ENCODE measurements at regions not wholly inside any gene's neighbourhood (a gene's known extent, or its start where the extent isn't known, plus 50 kb on each side); places are given as distances from the start of the nearest gene placed in this dataset.

DNA sequence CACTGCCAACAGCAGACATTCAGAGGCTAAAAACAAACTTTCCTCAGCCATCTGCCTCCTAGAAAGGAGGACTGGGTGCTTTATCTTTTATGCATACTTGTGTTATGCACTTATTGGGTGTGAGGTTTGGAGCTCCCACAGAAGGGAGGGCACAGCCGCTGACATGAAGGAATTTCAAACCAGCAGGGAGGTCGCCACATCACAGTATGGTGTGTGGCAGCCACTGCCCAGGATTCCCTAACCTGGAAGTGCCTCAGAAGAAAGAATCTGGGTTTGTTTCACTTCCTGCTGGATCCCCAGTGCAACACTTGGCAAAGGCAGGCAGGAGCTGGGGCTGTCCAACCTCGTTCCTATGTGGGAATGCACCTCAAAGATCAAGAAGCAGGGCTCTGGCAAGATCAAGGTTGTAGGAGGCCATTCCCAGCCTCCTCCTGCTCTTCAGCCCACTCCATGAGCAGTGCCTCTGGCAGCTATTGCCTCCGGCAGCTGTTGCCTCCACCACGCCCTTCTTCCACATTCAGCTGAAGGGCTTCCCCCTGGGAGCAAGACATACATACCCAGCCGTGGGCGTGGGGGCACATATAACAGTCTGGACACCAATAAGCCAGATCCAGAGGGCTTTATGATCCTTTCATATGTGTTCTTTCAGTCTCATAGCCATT lies 109.0 kb upstream of the MAMLD1 start:
- TF ChIP-seq CTCF (IDR thresholded peaks at IDR 0.05; ENCODE audit: insufficient read depth, low read length, poor library complexity, severe bottlenecking) = no peak
- no peak for DNase-seq (ENCODE audit: low read depth)
- no peak overlapping the region for H3K4me3 ChIP-seq (ENCODE audit: low read depth, low read length)

GRCh38 chrX:150254909-150255308 lies 108.2 kb upstream of the MAMLD1 start:
- Histone ChIP-seq H3K27me3 (ENCODE audit: control insufficient read depth, insufficient read depth, low read length) (no peaks in the 10 kb centered on the region), H3K36me3 (ENCODE audit: control insufficient read depth, insufficient read depth, low read length) (no peaks in the 10 kb centered on the region), H3K4me3 (ENCODE audit: low read depth, low read length) (no peak overlapping the region)
- DNase-seq (ENCODE audit: low read depth) = no peak
- no peak for TF ChIP-seq CTCF (IDR thresholded peaks at IDR 0.05; ENCODE audit: insufficient read depth, low read length, poor library complexity, severe bottlenecking)

More for the DNA sequence above, 109.0 kb upstream of the MAMLD1 start:
- Histone ChIP-seq H3K36me3 (ENCODE audit: control insufficient read depth, insufficient read depth, low read length) (no peaks in the 10 kb centered on the region), H3K27me3 (ENCODE audit: control insufficient read depth, insufficient read depth, low read length) (no peaks in the 10 kb centered on the region)

- no peak for DNase-seq (ENCODE audit: low read depth)
- TF ChIP-seq CTCF (IDR thresholded peaks at IDR 0.05; ENCODE audit: insufficient read depth, low read length, poor library complexity, severe bottlenecking) = no peak
- H3K36me3 ChIP-seq (ENCODE audit: control insufficient read depth, insufficient read depth, low read length) = no peaks in the 10 kb centered on the region
- no peak overlapping the region for H3K4me3 ChIP-seq (ENCODE audit: low read depth, low read length)
- H3K27me3 ChIP-seq (ENCODE audit: control insufficient read depth, insufficient read depth, low read length) = no peaks in the 10 kb centered on the region
These were observed 107.4 kb upstream of the MAMLD1 start for GRCh38 chrX:150255441-150256296.

DNA sequence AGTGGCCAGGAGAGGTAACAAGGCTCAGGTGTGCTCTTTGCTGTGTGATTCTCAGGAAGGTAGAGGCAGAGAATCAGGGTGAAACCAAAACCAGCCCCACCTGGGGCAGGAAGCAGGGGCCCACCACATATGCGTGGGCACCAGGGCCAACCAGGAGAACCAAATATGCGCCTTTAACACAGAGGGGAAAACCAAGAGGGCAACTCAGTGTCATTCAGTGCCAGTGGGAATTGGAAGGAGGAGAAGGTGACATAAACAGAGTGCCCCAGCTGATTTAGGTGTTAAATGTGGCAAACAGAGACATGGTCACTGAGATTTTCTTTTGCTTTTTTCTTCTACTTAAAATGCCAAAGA lies 106.8 kb upstream of the MAMLD1 start:
- no peak for TF ChIP-seq CTCF (IDR thresholded peaks at IDR 0.05; ENCODE audit: insufficient read depth, low read length, poor library complexity, severe bottlenecking)
- Histone ChIP-seq H3K36me3 (ENCODE audit: control insufficient read depth, insufficient read depth, low read length) (no peaks in the 10 kb centered on the region), H3K4me3 (ENCODE audit: low read depth, low read length) (no peak overlapping the region), H3K27me3 (ENCODE audit: control insufficient read depth, insufficient read depth, low read length) (no peaks in the 10 kb centered on the region)
- no peak for DNase-seq (ENCODE audit: low read depth)

DNA sequence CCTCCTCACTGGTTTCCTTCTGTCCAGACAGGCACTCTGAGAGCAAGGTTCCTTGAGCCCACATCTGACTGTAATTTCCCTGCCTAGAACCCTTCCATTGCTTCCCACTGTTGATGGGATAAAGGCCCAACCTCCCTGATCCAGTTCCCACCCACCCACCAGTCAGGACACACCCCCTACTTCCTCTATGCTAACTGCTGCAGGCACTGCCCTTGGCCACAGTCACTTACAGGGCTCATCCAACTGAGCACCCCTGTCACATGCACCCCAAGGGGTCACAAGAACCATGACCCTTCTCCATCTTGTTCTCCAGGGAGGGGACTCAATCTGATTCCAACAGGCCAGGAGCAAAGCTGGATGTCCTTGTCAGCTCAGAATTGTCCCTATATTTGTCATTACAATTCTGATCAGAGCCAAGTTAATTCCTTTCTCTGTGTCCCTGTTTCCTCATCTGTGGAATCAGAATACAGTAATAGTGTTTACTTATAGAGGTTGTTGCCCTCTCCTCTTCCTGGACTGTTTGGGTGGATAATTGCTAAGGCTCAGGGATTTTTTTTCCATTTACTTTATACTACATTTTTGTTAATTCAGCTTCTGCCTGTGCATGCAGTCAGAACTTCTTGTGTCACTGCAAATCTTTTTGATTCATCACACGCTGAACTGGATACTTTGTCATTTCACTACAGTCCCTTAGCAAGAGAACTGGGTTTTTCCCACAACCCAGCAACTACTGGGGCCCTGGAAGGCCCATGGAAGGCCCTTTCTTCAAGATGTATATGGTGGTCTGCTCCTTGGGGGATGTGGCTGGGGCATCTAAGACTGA lies 105.6 kb upstream of the MAMLD1 start:
- H3K36me3 ChIP-seq (ENCODE audit: control insufficient read depth, insufficient read depth, low read length) = no peaks in the 10 kb centered on the region
- no peaks in the 10 kb centered on the region for H3K27me3 ChIP-seq (ENCODE audit: control insufficient read depth, insufficient read depth, low read length)
- no peak overlapping the region for H3K4me3 ChIP-seq (ENCODE audit: low read depth, low read length)
- no peak for DNase-seq (ENCODE audit: low read depth)
- TF ChIP-seq CTCF (IDR thresholded peaks at IDR 0.05; ENCODE audit: insufficient read depth, low read length, poor library complexity, severe bottlenecking) = no peak
